Pancreas (tissue), 10 donors: ENCODE measurements at regions not wholly inside any gene's neighbourhood (a gene's known extent, or its start where the extent isn't known, plus 50 kb on each side); places are given as distances from the start of the nearest gene placed in this dataset.

Experiments
- ATAC-seq, 4 donors: fragments of 200-7000 bp; cut with Tn5 transposase; one replicate each; pipeline versions ENCODE4 v1.8.0 to v1.9.1; 2020; ENCODE audit warnings: mild to moderate bottlenecking in 4 of 4, moderate library complexity in 4 of 4
- DNase-seq, 6 donors: peaks; one replicate each; pipeline ENCODE4 v3.0.0-alpha.2; 2020
- FAIRE-seq: peaks from 2 replicates; lab custom pipeline; 2012; peaks lifted over from hg19 to GRCh38; lab: Jason Lieb, UNC
- H3K27ac ChIP-seq, 4 donors: fragments of 200-600 bp; sonication (generic); 1 replicate in 3 of 4; 2 replicates in 1 of 4; pipeline versions ENCODE4 v1.5.0 to v1.8.0; 2020
- H3K27me3 ChIP-seq, 4 donors: fragments of 200-600 bp; one replicate each; pipeline ENCODE4 v1.8.0; 2021
- H3K36me3 ChIP-seq, 3 donors: fragments of 200-600 bp; sonication (generic) in 1 of 3; one replicate each; pipeline versions ENCODE4 v1.5.0 to v1.8.0; 2020 to 2021
- H3K4me1 ChIP-seq, 3 donors: fragments of 200-600 bp; one replicate each; pipeline ENCODE4 v1.8.0; 2021
- H3K4me3 ChIP-seq, 4 donors: fragments of 200-600 bp; sonication (generic) in 2 of 4; one replicate each; pipeline versions ENCODE4 v1.5.0 to v1.8.0; 2020 to 2021
- H3K9me3 ChIP-seq, 4 donors: fragments of 200-600 bp; one replicate each; pipeline ENCODE4 v1.8.0; 2021
- CTCF ChIP-seq, 4 donors: fragments of 200-600 bp; sonication (generic) in 3 of 4; IDR thresholded peaks; one replicate each; pipeline versions ENCODE4 v1.5.0 to v1.8.0; 2021; ENCODE audit warnings: antibody characterized with exemption in 4 of 4
- WGBS, 2 donors: extraction: QIAGEN DNeasy Blood & Tissue Kit; methylation state at CpG; one replicate each; pipeline ENCODE4 v1.1.7; 2013; 5-methylcytosine and 5-hydroxymethylcytosine counted together
- intact Hi-C, 3 donors: fragments of 100-400 bp; cut with DNase I; formaldehyde crosslinking; loops; one replicate each; pipeline versions ENCODE4 v1.11.1 to v1.14.2; 2022
- donor health status: healthy with polysubstance abuse.
- donor health status: DM: no; HTN: no; CAD: no; lungs with moderate emphysema.
- donor health status: DM: no; HTN: no; CAD: no.
- donor health status: control.
- donor health status: control.
- donor health status: Bipolar disorder and iron deficiency.
- donor health status: DM: yes; HTN: yes; CAD: no.
- donor health status: DM: no; HTN: no; CAD: no.
- donor health status: DM: no; HTN: no; CAD: no.
- donor health status: DM: yes; HTN: yes; CAD: no.

GRCh38 chr3:162170581-162170980 is 674.0 kb downstream of the OTOL1 start:
- Histone ChIP-seq H3K4me1 (no peaks in the 10 kb centered on the region), H3K9me3 (no peaks in the 10 kb centered on the region), H3K4me3 (no peak overlapping the region), H3K27me3 (no peaks in the 10 kb centered on the region), H3K27ac (no peak overlapping the region), H3K36me3 (no peaks in the 10 kb centered on the region)
- no peak for DNase-seq
- no peak for FAIRE-seq
- WGBS, 2 donors = 32 to 55% methylated on average over 1 of the region's 1 CpG
- intact Hi-C loops = no loop called here
- no peak for ATAC-seq
- no peak for TF ChIP-seq CTCF (IDR thresholded peaks at IDR 0.05)

- no peak for ATAC-seq
- Histone ChIP-seq H3K27ac (no peak overlapping the region), H3K4me1 (no peaks in the 10 kb centered on the region), H3K36me3 (no peaks in the 10 kb centered on the region), H3K27me3 (no peaks in the 10 kb centered on the region), H3K9me3 (no peaks in the 10 kb centered on the region), H3K4me3 (no peak overlapping the region)
- no peak for TF ChIP-seq CTCF (IDR thresholded peaks at IDR 0.05)
- WGBS, 2 donors = 33 to 45% methylated on average over 1 of the region's 1 CpG
- no peak for DNase-seq
- FAIRE-seq = no peak
- intact Hi-C loops = no loop called here
These were observed 675.4 kb downstream of the OTOL1 start for GRCh38 chr3:162171970-162172369.

- no peak for TF ChIP-seq CTCF (IDR thresholded peaks at IDR 0.05)
These were observed 678.5 kb downstream of the OTOL1 start for GRCh38 chr3:162175145-162175544.

GRCh38 chr3:162175878-162176277 is 679.3 kb downstream of the OTOL1 start:
- Histone ChIP-seq H3K27me3 (no peaks in the 10 kb centered on the region), H3K27ac (no peak overlapping the region), H3K9me3 (no peaks in the 10 kb centered on the region), H3K4me1 (no peaks in the 10 kb centered on the region), H3K36me3 (no peaks in the 10 kb centered on the region), H3K4me3 (no peak overlapping the region)
- no peak for TF ChIP-seq CTCF (IDR thresholded peaks at IDR 0.05)
- no peak for ATAC-seq
- intact Hi-C loops = no loop called here
- no peak for FAIRE-seq
- 19 to 31% methylated on average over 3 of the region's 3 CpGs for WGBS, 2 donors
- no peak for DNase-seq

More at GRCh38 chr3:162175145-162175544, 678.5 kb downstream of the OTOL1 start:
- FAIRE-seq (no peak), DNase-seq (no peak), ATAC-seq (no peak)
- H3K36me3 ChIP-seq = no peaks in the 10 kb centered on the region
- H3K27me3 ChIP-seq = no peaks in the 10 kb centered on the region
- no peaks in the 10 kb centered on the region for H3K4me1 ChIP-seq
- WGBS, 2 donors = 71% methylated on average over 4 of the region's 4 CpGs
- intact Hi-C loops = no loop called here
- no peak overlapping the region for H3K27ac ChIP-seq
- H3K4me3 ChIP-seq = no peak overlapping the region
- H3K9me3 ChIP-seq = no peaks in the 10 kb centered on the region

GRCh38 chr3:162183440-162183839 is 686.8 kb downstream of the OTOL1 start:
- intact Hi-C loops = no loop called here
- no peak for FAIRE-seq
- TF ChIP-seq CTCF (IDR thresholded peaks at IDR 0.05) = no peak

More at GRCh38 chr3:162183440-162183839, 686.8 kb downstream of the OTOL1 start:
- H3K27ac ChIP-seq = no peak overlapping the region
- H3K27me3 ChIP-seq = no peaks in the 10 kb centered on the region
- no peaks in the 10 kb centered on the region for H3K36me3 ChIP-seq
- ATAC-seq = no peak
- H3K9me3 ChIP-seq = no peaks in the 10 kb centered on the region
- no peak for DNase-seq
- WGBS, 2 donors = 77 to 94% methylated on average over 1 of the region's 1 CpG
- H3K4me3 ChIP-seq = no peak overlapping the region
- no peaks in the 10 kb centered on the region for H3K4me1 ChIP-seq
